GM12878 (cell line): ENCODE measurements at regions not wholly inside any gene's neighbourhood (a gene's known extent, or its start where the extent isn't known, plus 50 kb on each side); places are given as distances from the start of the nearest gene placed in this dataset.
"Not testable (repeated sequence)": the region's sequence is repeated elsewhere in the genome, so short reads cannot be mapped to it uniquely, and the experiment has no call there.

Experiments used
- ATAC-seq: fragments of 200-7000 bp; cut with Tn5 transposase; 3 replicates; pipeline ENCODE4 v1.9.1; 2020; ENCODE audit warnings: mild to moderate bottlenecking, moderate library complexity
- BruUV-seq: library from RNA; stranded (reverse); fragments of 400-500 nt; replicated peaks from 2 replicates; lab custom pipeline; 2021; lab: Mats Ljungman, UMichigan
- CTCF ChIA-PET: fragments of 300-600 bp; sonication (Branson Sonifier 250); formaldehyde crosslinking; extraction: SDS; loops from one replicate; lab custom pipeline; 2021; ENCODE audit warnings: inconsistent platforms; lab: Yijun Ruan, JAX
- POLR2A ChIA-PET: fragments of 350-600 bp; formaldehyde crosslinking; extraction: SDS; loops from one replicate; lab custom pipeline; 2021; ENCODE audit warnings: inconsistent platforms; lab: Charles Lee
- RAD21 ChIA-PET: fragments of 300-600 bp; sonication (Branson Sonifier 250); formaldehyde crosslinking; loops from one replicate; lab custom pipeline; 2023; ENCODE audit warnings: antibody characterized with exemption; ENCODE audit not compliant: unreplicated experiment; lab: Charles Lee
- SMC1A ChIA-PET: fragments of 300-600 bp; sonication (Branson Sonifier 250); formaldehyde crosslinking; loops from one replicate; lab custom pipeline; 2023; ENCODE audit not compliant: unreplicated experiment, uncharacterized antibody; lab: Charles Lee
- DNase-seq: peaks from one replicate; pipeline ENCODE4 v3.0.0-alpha.2; 2011; ENCODE audit warnings: low read depth, low spot score
- FAIRE-seq: peaks from 3 replicates; lab custom pipeline; 2011; peaks lifted over from hg19 to GRCh38; lab: Jason Lieb, UNC
- H2AFZ ChIP-seq: 2 replicates; pipeline ENCODE4 v1.6.0; 2011; ENCODE audit warnings: low read depth, low read length, control low read depth; ENCODE audit not compliant: control insufficient read depth
- H3K27ac ChIP-seq: 2 replicates; pipeline ENCODE4 v1.5.1; 2011; ENCODE audit warnings: control low read depth; ENCODE audit not compliant: control insufficient read depth, insufficient read depth
- H3K27me3 ChIP-seq, 2 experiments: replicated peaks in 1 of 2; 2 replicates each; pipeline versions ENCODE4 v1.6.0 to v1.6.1; 2011; ENCODE audit warnings: low read length in 1 of 2; ENCODE audit not compliant: control insufficient read depth in 2 of 2, insufficient read depth in 2 of 2
- H3K36me3 ChIP-seq, 2 experiments: 2 replicates each; pipeline ENCODE4 v1.5.1; 2011; ENCODE audit warnings: low read length in 1 of 2; ENCODE audit not compliant: control insufficient read depth in 2 of 2, insufficient read depth in 2 of 2
- H3K4me1 ChIP-seq: 2 replicates; pipeline ENCODE4 v1.6.1; 2011; ENCODE audit warnings: mild to moderate bottlenecking, low read length, moderate library complexity, mixed read lengths; ENCODE audit not compliant: control insufficient read depth, insufficient read depth
- H3K4me2 ChIP-seq: 2 replicates; pipeline ENCODE4 v1.6.0; 2011; ENCODE audit warnings: control low read depth; ENCODE audit not compliant: control insufficient read depth, insufficient read depth
- H3K4me3 ChIP-seq: fragments of 200-600 bp; sonication (generic); 2 replicates; pipeline ENCODE4 v1.5.1; 2016
- H3K79me2 ChIP-seq: 2 replicates; pipeline ENCODE4 v1.6.0; 2011; ENCODE audit warnings: low read length; ENCODE audit not compliant: control insufficient read depth, insufficient read depth
- H3K9ac ChIP-seq: 2 replicates; pipeline ENCODE4 v1.8.0; 2011; ENCODE audit warnings: low read length, control low read depth, mixed read lengths; ENCODE audit not compliant: control insufficient read depth, insufficient read depth
- H3K9me3 ChIP-seq: replicated peaks from 3 replicates; pipeline ENCODE4 v1.5.1; 2011; ENCODE audit warnings: mild to moderate bottlenecking, low read length; ENCODE audit not compliant: control insufficient read depth, insufficient read depth
- H4K20me1 ChIP-seq: 2 replicates; pipeline ENCODE4 v1.6.0; 2011; ENCODE audit not compliant: control insufficient read depth, insufficient read depth
- IRF4 ChIP-seq: IDR thresholded peaks from 2 replicates; pipeline ENCODE4 v1.6.1; 2011; ENCODE audit warnings: low read depth, low read length
- LARP7 ChIP-seq: fragments of 450-650 bp; IDR thresholded peaks from 2 replicates; pipeline ENCODE4 v1.6.1; 2017; ENCODE audit warnings: mild to moderate bottlenecking
- NFIC ChIP-seq: IDR thresholded peaks from 2 replicates; pipeline ENCODE4 v1.6.1; 2012; ENCODE audit warnings: low read depth, mild to moderate bottlenecking, inconsistent platforms, low read length, moderate library complexity
- SIX5 ChIP-seq: IDR thresholded peaks from 2 replicates; pipeline ENCODE4 v1.6.1; 2011; ENCODE audit warnings: mild to moderate bottlenecking, low read depth, low read length, moderate library complexity; ENCODE audit not compliant: severe bottlenecking
- TCF12 ChIP-seq: IDR thresholded peaks from 2 replicates; pipeline ENCODE4 v1.6.1; 2011; ENCODE audit warnings: low read depth, mild to moderate bottlenecking, low read length
- WGBS: methylation state at CpG from one replicate; pipeline ENCODE4 v1.1.6; 2016; ENCODE audit warnings: low lambda C conversion rate; ENCODE audit not compliant: insufficient replicate concordance, insufficient coverage; ENCODE audit errors: missing lambda C conversion rate; 5-methylcytosine and 5-hydroxymethylcytosine counted together
- in situ Hi-C: fragments of 300-500 bp; cut with MboI; formaldehyde crosslinking; loops from 9 replicates; pipeline ENCODE4 v1.14.3; 2018; ENCODE audit warnings: mixed read lengths
- intact Hi-C: fragments of 100-400 bp; cut with micrococcal nuclease; formaldehyde crosslinking; loops from one replicate; pipeline ENCODE4 v1.14.2; 2022; ENCODE audit not compliant: unreplicated experiment
- TF ChIP-seq, protein P1 (sequence below): fragments of 450-650 bp; IDR thresholded peaks from 2 replicates; pipeline ENCODE4 v1.6.1; 2016; ENCODE audit warnings: mild to moderate bottlenecking

- H3K36me3 ChIP-seq, H2AFZ ChIP-seq, ATAC-seq, H3K4me3 ChIP-seq, H4K20me1 ChIP-seq, SMC1A ChIA-PET, POLR2A ChIA-PET, H3K9ac ChIP-seq, H3K4me1 ChIP-seq, intact Hi-C loops, H3K4me2 ChIP-seq, H3K27me3 ChIP-seq, H3K9me3 ChIP-seq, CTCF ChIA-PET, in situ Hi-C loops, H3K27ac ChIP-seq, RAD21 ChIA-PET, H3K79me2 ChIP-seq, DNase-seq, FAIRE-seq, BruUV-seq: not testable (repeated sequence)
- WGBS, result 59% methylated on average over 11 of the region's 11 CpGs
Measured at GRCh38 chr11:88045288-88045687, 130.0 kb downstream of the RAB38 start.

DNA sequence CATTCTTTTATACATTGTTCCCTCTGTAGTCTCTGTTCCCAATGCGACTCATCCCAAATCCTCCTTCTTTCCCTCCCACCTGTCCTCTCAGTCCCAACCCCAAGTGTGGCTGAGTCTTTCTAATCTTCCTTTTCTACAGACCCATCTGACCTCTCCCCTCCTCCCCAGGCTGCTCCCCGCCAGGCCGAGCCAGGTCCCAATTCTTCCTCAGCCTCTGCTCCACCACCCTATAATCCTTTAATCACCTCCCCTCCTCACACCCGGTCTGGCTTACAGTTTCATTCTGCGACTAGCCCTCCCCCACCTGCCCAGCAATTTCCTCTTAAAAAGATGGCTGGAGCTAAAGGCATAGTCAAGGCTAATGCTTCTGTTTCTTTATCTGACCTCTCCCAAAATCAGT, 130.6 kb downstream of the RAB38 start:
- ATAC-seq, CTCF ChIA-PET, H3K9ac ChIP-seq, FAIRE-seq, H3K4me3 ChIP-seq, RAD21 ChIA-PET, H3K4me1 ChIP-seq, in situ Hi-C loops, H2AFZ ChIP-seq, DNase-seq, H3K27me3 ChIP-seq, intact Hi-C loops, H3K4me2 ChIP-seq, BruUV-seq, SMC1A ChIA-PET, H3K36me3 ChIP-seq, H3K27ac ChIP-seq, H3K79me2 ChIP-seq, H4K20me1 ChIP-seq, POLR2A ChIA-PET, H3K9me3 ChIP-seq: not testable (repeated sequence)
- 16% methylated on average over 5 of the region's 5 CpGs for WGBS

- no peak for FAIRE-seq
- ChIA-PET CTCF (no interaction called here), SMC1A (no interaction called here), POLR2A (no interaction called here), RAD21 (no interaction called here)
- no peak overlapping the region for H3K9ac ChIP-seq
- no peaks in the 10 kb centered on the region for H4K20me1 ChIP-seq
- H3K4me2 ChIP-seq, result no peak overlapping the region
- no peak for DNase-seq
- intact Hi-C loops (no loop called here), in situ Hi-C loops (no loop called here)
- H3K4me3 ChIP-seq, result no peak overlapping the region
- BruUV-seq, result no TSS peak
- H3K4me1 ChIP-seq, result no peaks in the 10 kb centered on the region
- H3K36me3 ChIP-seq, result no peaks in the 10 kb centered on the region
- H2AFZ ChIP-seq, result no peak overlapping the region
- H3K27ac ChIP-seq, result no peak overlapping the region
- H3K27me3 ChIP-seq, result no peaks in the 10 kb centered on the region; a peak in 2 of 4 replicates
- ATAC-seq, result no peak
- H3K9me3 ChIP-seq, result no peaks in the 10 kb centered on the region
- WGBS, result 2% methylated on average over 3 of the region's 3 CpGs
- H3K79me2 ChIP-seq, result no peaks in the 10 kb centered on the region
- TF ChIP-seq SIX5 (no peak), LARP7 (no peak), IRF4 (no peak), TCF12 (no peak), NFIC (no peak)
- TF ChIP-seq, protein P1, sequence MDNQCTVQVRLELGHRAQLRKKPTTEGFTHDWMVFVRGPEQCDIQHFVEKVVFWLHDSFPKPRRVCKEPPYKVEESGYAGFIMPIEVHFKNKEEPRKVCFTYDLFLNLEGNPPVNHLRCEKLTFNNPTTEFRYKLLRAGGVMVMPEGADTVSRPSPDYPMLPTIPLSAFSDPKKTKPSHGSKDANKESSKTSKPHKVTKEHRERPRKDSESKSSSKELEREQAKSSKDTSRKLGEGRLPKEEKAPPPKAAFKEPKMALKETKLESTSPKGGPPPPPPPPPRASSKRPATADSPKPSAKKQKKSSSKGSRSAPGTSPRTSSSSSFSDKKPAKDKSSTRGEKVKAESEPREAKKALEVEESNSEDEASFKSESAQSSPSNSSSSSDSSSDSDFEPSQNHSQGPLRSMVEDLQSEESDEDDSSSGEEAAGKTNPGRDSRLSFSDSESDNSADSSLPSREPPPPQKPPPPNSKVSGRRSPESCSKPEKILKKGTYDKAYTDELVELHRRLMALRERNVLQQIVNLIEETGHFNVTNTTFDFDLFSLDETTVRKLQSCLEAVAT, result no peak
Measured at GRCh38 chr11:88043149-88043548, 132.1 kb downstream of the RAB38 start.
